ENCODE measurements at regions not wholly inside any gene's neighbourhood (a gene's known extent, or its start where the extent isn't known, plus 50 kb on each side); places are given as distances from the start of the nearest gene placed in this dataset.

GRCh38 chr3:59321881-59322540 lies 272.2 kb upstream of the CFAP20DC start:
- no peak overlapping the region for H3K4me3 ChIP-seq
- no peak overlapping the region for H3K27ac ChIP-seq
- TF ChIP-seq, protein P1, sequence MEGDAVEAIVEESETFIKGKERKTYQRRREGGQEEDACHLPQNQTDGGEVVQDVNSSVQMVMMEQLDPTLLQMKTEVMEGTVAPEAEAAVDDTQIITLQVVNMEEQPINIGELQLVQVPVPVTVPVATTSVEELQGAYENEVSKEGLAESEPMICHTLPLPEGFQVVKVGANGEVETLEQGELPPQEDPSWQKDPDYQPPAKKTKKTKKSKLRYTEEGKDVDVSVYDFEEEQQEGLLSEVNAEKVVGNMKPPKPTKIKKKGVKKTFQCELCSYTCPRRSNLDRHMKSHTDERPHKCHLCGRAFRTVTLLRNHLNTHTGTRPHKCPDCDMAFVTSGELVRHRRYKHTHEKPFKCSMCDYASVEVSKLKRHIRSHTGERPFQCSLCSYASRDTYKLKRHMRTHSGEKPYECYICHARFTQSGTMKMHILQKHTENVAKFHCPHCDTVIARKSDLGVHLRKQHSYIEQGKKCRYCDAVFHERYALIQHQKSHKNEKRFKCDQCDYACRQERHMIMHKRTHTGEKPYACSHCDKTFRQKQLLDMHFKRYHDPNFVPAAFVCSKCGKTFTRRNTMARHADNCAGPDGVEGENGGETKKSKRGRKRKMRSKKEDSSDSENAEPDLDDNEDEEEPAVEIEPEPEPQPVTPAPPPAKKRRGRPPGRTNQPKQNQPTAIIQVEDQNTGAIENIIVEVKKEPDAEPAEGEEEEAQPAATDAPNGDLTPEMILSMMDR (IDR thresholded peaks at IDR 0.05): no peak
- no peak for DNase-seq (ENCODE audit: low spot score)

GRCh38 chr3:59320080-59320479 lies 270.3 kb upstream of the CFAP20DC start:
- H3K27ac ChIP-seq: no peak overlapping the region
- TF ChIP-seq, protein P1 (IDR thresholded peaks at IDR 0.05): no peak
- H3K4me3 ChIP-seq: no peak overlapping the region
- DNase-seq (ENCODE audit: low spot score): no peak

DNA sequence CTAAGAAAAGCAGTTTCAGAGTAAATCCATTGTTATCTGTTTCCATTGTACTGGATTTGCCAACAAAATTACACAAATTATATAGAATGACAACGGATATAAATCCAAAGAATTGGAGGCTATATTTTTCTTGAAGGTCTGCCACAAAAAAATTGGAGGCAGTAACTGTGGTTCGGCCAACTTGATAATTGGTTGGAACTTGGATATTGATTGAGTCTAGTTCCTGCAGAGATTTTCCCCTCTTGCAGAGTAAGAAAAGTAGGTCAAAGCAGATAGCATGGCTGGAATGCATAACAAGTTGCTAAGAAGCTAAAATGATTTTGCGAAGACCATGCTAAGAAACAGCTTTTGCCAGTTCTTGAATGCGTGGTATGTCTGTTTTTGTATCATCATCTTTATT lies 269.6 kb upstream of the CFAP20DC start:
- H3K4me3 ChIP-seq: no peak overlapping the region
- TF ChIP-seq, protein P1 (IDR thresholded peaks at IDR 0.05): no peak
- no peak for DNase-seq (ENCODE audit: low spot score)
- no peak overlapping the region for H3K27ac ChIP-seq

GRCh38 chr3:59318881-59319280 lies 269.1 kb upstream of the CFAP20DC start:
- no peak overlapping the region for H3K27ac ChIP-seq
- no peak overlapping the region for H3K4me3 ChIP-seq
- TF ChIP-seq, protein P1 (IDR thresholded peaks at IDR 0.05): no peak
- DNase-seq (ENCODE audit: low spot score): no peak

DNA sequence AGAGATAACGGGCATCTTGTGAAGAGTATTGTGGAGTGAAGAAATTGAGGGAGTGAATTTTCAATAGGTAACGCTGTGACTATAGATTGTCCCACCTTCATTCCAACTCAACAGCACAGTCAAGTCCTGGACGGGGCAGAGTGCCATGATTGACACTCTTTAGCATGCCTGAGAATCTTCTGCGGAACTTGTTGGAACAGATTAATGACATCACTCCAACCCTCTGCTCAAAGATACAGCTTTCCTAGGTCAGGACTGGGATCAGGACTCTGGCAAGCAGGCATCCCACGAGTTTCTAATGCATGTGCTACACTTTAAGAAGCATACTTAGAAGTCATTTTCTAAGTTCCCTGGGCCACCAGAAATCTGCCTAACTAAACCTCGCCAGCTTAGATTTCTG lies 267.6 kb upstream of the CFAP20DC start:
- TF ChIP-seq, protein P1 (IDR thresholded peaks at IDR 0.05): no peak
- H3K4me3 ChIP-seq: no peak overlapping the region
- no peak for DNase-seq (ENCODE audit: low spot score)
- no peak overlapping the region for H3K27ac ChIP-seq

DNA sequence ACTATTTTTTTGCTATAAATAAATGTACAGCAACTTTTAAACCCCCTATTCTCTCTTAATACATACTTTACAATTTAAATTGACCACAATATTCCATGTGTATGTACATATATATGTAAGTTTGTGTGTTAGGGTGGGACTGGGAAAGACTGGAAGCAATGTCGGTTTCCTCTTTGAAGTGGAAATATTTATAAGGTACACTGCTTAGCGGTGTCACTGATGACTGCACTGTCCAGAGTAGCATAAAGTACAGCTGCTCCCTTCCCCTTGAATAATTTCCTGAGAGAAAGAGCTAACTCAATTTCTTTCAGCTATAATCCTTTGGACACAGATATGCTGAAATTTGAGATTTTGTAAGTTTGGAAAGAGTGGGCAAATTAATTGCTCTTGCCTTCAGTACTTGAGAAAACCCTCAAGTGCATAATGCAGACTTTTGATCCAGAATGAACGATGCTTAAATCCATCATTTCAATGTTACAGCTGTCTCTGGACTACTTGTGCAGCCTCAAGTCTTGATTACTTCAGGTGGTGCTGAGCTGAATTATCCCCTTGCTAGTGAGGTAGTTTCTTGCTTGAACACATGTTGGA lies 267.0 kb upstream of the CFAP20DC start:
- DNase-seq (ENCODE audit: low spot score): no peak
- no peak overlapping the region for H3K4me3 ChIP-seq
- H3K27ac ChIP-seq: no peak overlapping the region
- TF ChIP-seq, protein P1 (IDR thresholded peaks at IDR 0.05): no peak

DNA sequence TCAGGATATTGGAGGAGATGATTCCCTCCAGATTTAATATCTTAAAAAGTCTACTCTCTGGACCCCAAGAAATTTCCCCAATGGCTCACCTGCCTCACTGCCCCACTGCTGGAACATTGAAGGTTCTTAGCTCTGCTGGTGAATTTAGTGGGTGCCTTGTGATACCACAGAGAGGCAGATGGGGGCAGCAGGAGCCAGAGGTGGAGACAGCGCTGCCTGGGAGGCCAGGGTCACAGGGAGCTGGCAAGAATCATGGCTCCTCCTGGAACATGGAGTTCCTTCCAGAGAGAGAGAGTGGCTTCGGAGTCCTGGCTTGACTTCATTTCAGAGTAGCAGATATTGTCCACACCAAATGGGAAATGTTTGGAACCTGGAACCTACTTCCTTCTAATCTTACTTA lies 263.5 kb upstream of the CFAP20DC start:
- Histone ChIP-seq H3K4me3 (no peak overlapping the region), H3K27ac (no peak overlapping the region)
- TF ChIP-seq, protein P1 (IDR thresholded peaks at IDR 0.05): no peak
- DNase-seq (ENCODE audit: low spot score): no peak
